Esophagus muscularis mucosa (tissue), 4 donors: ENCODE measurements at regions not wholly inside any gene's neighbourhood (a gene's known extent, or its start where the extent isn't known, plus 50 kb on each side); places are given as distances from the start of the nearest gene placed in this dataset.

Source experiments
- DNase-seq: peaks from one replicate; pipeline ENCODE4 v3.0.0-alpha.2; 2017; ENCODE audit errors: extremely low spot score
- H3K27ac ChIP-seq, 4 donors: fragments of 200-600 bp; sonication (generic); replicated peaks in 1 of 4; 1 replicate in 3 of 4; 2 replicates in 1 of 4; pipeline ENCODE4 v1.5.1; 2016 to 2019; ENCODE audit warnings: mild to moderate bottlenecking in 1 of 4
- H3K27me3 ChIP-seq, 4 donors: fragments of 200-600 bp; sonication (generic); one replicate each; pipeline versions ENCODE4 v1.5.1 to v1.6.0; 2016 to 2019
- H3K36me3 ChIP-seq, 4 donors: fragments of 200-600 bp; sonication (generic); one replicate each; pipeline ENCODE4 v1.5.1; 2016 to 2019
- H3K4me1 ChIP-seq, 4 donors: fragments of 200-600 bp; sonication (generic); one replicate each; pipeline ENCODE4 v1.5.1; 2016 to 2019
- H3K4me3 ChIP-seq, 4 donors: fragments of 200-600 bp; sonication (generic); 1 replicate in 2 of 4; 2 replicates in 2 of 4; pipeline ENCODE4 v1.5.1; 2016 to 2019; ENCODE audit warnings: mild to moderate bottlenecking in 4 of 4, moderate library complexity in 1 of 4
- H3K9me3 ChIP-seq, 4 donors: fragments of 200-600 bp; sonication (generic); 1 replicate in 3 of 4; 2 replicates in 1 of 4; pipeline ENCODE4 v1.5.1; 2016 to 2019
- CTCF ChIP-seq, 3 experiments: fragments of 200-600 bp in 2 of 3; fragments of 450-650 bp in 1 of 3; sonication (generic) in 2 of 3; IDR thresholded peaks; one replicate each; pipeline ENCODE4 v1.5.1; 2017 to 2019; ENCODE audit warnings: antibody characterized with exemption in 3 of 3, mild to moderate bottlenecking in 2 of 3, moderate library complexity in 1 of 3
- EP300 ChIP-seq: sonication (generic); formaldehyde crosslinking; IDR thresholded peaks from one replicate; pipeline ENCODE4 v1.6.1; 2017; ENCODE audit warnings: antibody characterized with exemption
- POLR2A ChIP-seq: fragments of 450-650 bp; IDR thresholded peaks from one replicate; pipeline ENCODE4 v1.6.1; 2017; ENCODE audit warnings: antibody characterized with exemption, moderate library complexity, mild to moderate bottlenecking, low read depth
- POLR2AphosphoS5 ChIP-seq, 2 donors: sonication (generic); formaldehyde crosslinking; IDR thresholded peaks; one replicate each; pipeline ENCODE4 v1.6.1; 2017; ENCODE audit warnings: antibody characterized with exemption in 2 of 2
- WGBS: methylation state at CpG from one replicate; pipeline ENCODE4 v1.1.5; 2018; 5-methylcytosine and 5-hydroxymethylcytosine counted together
- intact Hi-C: fragments of 100-400 bp; cut with DNase I; formaldehyde crosslinking; loops from one replicate; pipeline ENCODE4 v1.15.1; 2023

- 93% methylated on average over 1 of the region's 1 CpG for WGBS
- no peak for DNase-seq
Observed at GRCh38 chr11:109317726-109318125, 104.3 kb upstream of the C11orf87 start.

GRCh38 chr11:109320595-109320994 is 101.4 kb upstream of the C11orf87 start:
- H3K9me3 ChIP-seq, result no peaks in the 10 kb centered on the region
- TF ChIP-seq CTCF (IDR thresholded peaks at IDR 0.05) (no peak), POLR2A (no peak), EP300 (no peak), POLR2AphosphoS5 (IDR thresholded peaks at IDR 0.05) (no peak)
- H3K27ac ChIP-seq, result no peak overlapping the region
- intact Hi-C loops, result no loop called here
- no peak for DNase-seq
- H3K4me1 ChIP-seq, result no peaks in the 10 kb centered on the region
- 89% methylated on average over 1 of the region's 1 CpG for WGBS
- H3K36me3 ChIP-seq, result no peaks in the 10 kb centered on the region
- H3K27me3 ChIP-seq, result no peaks in the 10 kb centered on the region
- no peak overlapping the region for H3K4me3 ChIP-seq

More at GRCh38 chr11:109317726-109318125, 104.3 kb upstream of the C11orf87 start:
- no peak overlapping the region for H3K4me3 ChIP-seq
- TF ChIP-seq EP300 (no peak), POLR2A (no peak), CTCF (IDR thresholded peaks at IDR 0.05) (no peak), POLR2AphosphoS5 (IDR thresholded peaks at IDR 0.05) (no peak)
- H3K27me3 ChIP-seq, result no peaks in the 10 kb centered on the region
- intact Hi-C loops, result no loop called here
- no peaks in the 10 kb centered on the region for H3K9me3 ChIP-seq
- H3K4me1 ChIP-seq, result no peaks in the 10 kb centered on the region
- H3K36me3 ChIP-seq, result no peaks in the 10 kb centered on the region
- H3K27ac ChIP-seq, result no peak overlapping the region

GRCh38 chr11:109326781-109327180 is 95.2 kb upstream of the C11orf87 start:
- TF ChIP-seq POLR2AphosphoS5 (IDR thresholded peaks at IDR 0.05) (no peak), EP300 (no peak), CTCF (IDR thresholded peaks at IDR 0.05) (no peak), POLR2A (no peak)
- intact Hi-C loops, result no loop called here

GRCh38 chr11:109329716-109330115 is 92.3 kb upstream of the C11orf87 start:
- Histone ChIP-seq H3K27ac (no peak overlapping the region), H3K9me3 (no peaks in the 10 kb centered on the region), H3K36me3 (no peaks in the 10 kb centered on the region), H3K4me3 (no peak overlapping the region), H3K27me3 (no peaks in the 10 kb centered on the region), H3K4me1 (no peaks in the 10 kb centered on the region)
- no peak for TF ChIP-seq EP300
- no peak for TF ChIP-seq POLR2A
- 86% methylated on average over 2 of the region's 2 CpGs for WGBS
- intact Hi-C loops, result no loop called here
- DNase-seq, result no peak

More at GRCh38 chr11:109326781-109327180, 95.2 kb upstream of the C11orf87 start:
- no peaks in the 10 kb centered on the region for H3K36me3 ChIP-seq
- no peaks in the 10 kb centered on the region for H3K27me3 ChIP-seq
- H3K4me1 ChIP-seq, result no peaks in the 10 kb centered on the region
- no peaks in the 10 kb centered on the region for H3K9me3 ChIP-seq
- 65% methylated on average over 1 of the region's 1 CpG for WGBS
- no peak overlapping the region for H3K27ac ChIP-seq
- no peak overlapping the region for H3K4me3 ChIP-seq
- DNase-seq, result no peak

- intact Hi-C loops, result no loop called here
- 77% methylated on average over 1 of the region's 1 CpG for WGBS
- H3K27me3 ChIP-seq, result no peaks in the 10 kb centered on the region
- no peaks in the 10 kb centered on the region for H3K9me3 ChIP-seq
- H3K4me1 ChIP-seq, result no peaks in the 10 kb centered on the region
- H3K4me3 ChIP-seq, result no peak overlapping the region
- H3K36me3 ChIP-seq, result no peaks in the 10 kb centered on the region
- H3K27ac ChIP-seq, result no peak overlapping the region
- TF ChIP-seq CTCF (IDR thresholded peaks at IDR 0.05), result no peak
- no peak for TF ChIP-seq EP300
- no peak for TF ChIP-seq POLR2AphosphoS5 (IDR thresholded peaks at IDR 0.05)
- TF ChIP-seq POLR2A, result no peak
- no peak for DNase-seq
Observed at GRCh38 chr11:109338131-109338530, 83.9 kb upstream of the C11orf87 start.
